Gastrocnemius medialis (tissue), 4 donors: ENCODE measurements at regions not wholly inside any gene's neighbourhood (a gene's known extent, or its start where the extent isn't known, plus 50 kb on each side); places are given as distances from the start of the nearest gene placed in this dataset.

Experiments
- ATAC-seq, 2 donors: fragments of 150-250 bp; one replicate each; pipeline ENCODE4 v1.9.1; 2016
- DNase-seq, 2 donors: peaks; one replicate each; pipeline ENCODE4 v3.0.0-alpha.2; 2019
- H3K27ac ChIP-seq, 4 donors: fragments of 200-600 bp; sonication (generic); 1 replicate in 1 of 4; 2 replicates in 3 of 4; pipeline ENCODE4 v1.5.1; 2016 to 2018; ENCODE audit warnings: mild to moderate bottlenecking in 2 of 4, moderate library complexity in 1 of 4
- H3K27me3 ChIP-seq, 3 donors: fragments of 200-600 bp; sonication (generic) in 2 of 3; 1 replicate in 1 of 3; 2 replicates in 2 of 3; pipeline versions ENCODE4 v1.5.1 to v1.6.0; 2016 to 2019; ENCODE audit warnings: mild to moderate bottlenecking in 1 of 3, moderate library complexity in 1 of 3
- H3K36me3 ChIP-seq, 2 donors: fragments of 200-600 bp; sonication (generic) in 1 of 2; one replicate each; pipeline ENCODE4 v1.5.1; 2017 to 2018
- H3K4me1 ChIP-seq, 2 donors: fragments of 200-600 bp; sonication (generic) in 1 of 2; one replicate each; pipeline ENCODE4 v1.5.1; 2016 to 2017; ENCODE audit warnings: mild to moderate bottlenecking in 2 of 2
- H3K4me3 ChIP-seq, 4 donors: fragments of 200-600 bp; sonication (generic) in 3 of 4; 1 replicate in 1 of 4; 2 replicates in 3 of 4; pipeline ENCODE4 v1.5.1; 2016 to 2019; ENCODE audit warnings: mild to moderate bottlenecking in 2 of 4
- H3K9me3 ChIP-seq, 3 donors: fragments of 200-600 bp; sonication (generic) in 2 of 3; 1 replicate in 1 of 3; 2 replicates in 2 of 3; pipeline ENCODE4 v1.5.1; 2016 to 2019
- POLR2A ChIP-seq, 2 donors: fragments of 450-650 bp; IDR thresholded peaks; one replicate each; pipeline ENCODE4 v1.6.1; 2017; ENCODE audit warnings: antibody characterized with exemption in 2 of 2, mild to moderate bottlenecking in 2 of 2, moderate library complexity in 2 of 2
- in situ Hi-C, 4 donors: fragments of 200-750 bp; cut with MboI; loops; one replicate each; pipeline versions ENCODE4 v1.15.0 to v1.8.0; 2017; ENCODE audit warnings: low sequenced_read_pairs in 4 of 4
- intact Hi-C: fragments of 100-400 bp; cut with DNase I; formaldehyde crosslinking; loops from one replicate; pipeline ENCODE4 v1.15.1; 2023; ENCODE audit warnings: low total_unique reads
- TF ChIP-seq, protein P1 (sequence below), 5 experiments: fragments of 450-650 bp in 3 of 5; fragments of 200-600 bp in 2 of 5; sonication (generic) in 2 of 5; IDR thresholded peaks in 4 of 5; conservative IDR thresholded peaks in 1 of 5; 1 replicate in 4 of 5; 2 replicates in 1 of 5; pipeline ENCODE4 v1.5.1; 2016 to 2019; ENCODE audit warnings: antibody characterized with exemption in 5 of 5, mild to moderate bottlenecking in 3 of 5, moderate library complexity in 3 of 5

DNA sequence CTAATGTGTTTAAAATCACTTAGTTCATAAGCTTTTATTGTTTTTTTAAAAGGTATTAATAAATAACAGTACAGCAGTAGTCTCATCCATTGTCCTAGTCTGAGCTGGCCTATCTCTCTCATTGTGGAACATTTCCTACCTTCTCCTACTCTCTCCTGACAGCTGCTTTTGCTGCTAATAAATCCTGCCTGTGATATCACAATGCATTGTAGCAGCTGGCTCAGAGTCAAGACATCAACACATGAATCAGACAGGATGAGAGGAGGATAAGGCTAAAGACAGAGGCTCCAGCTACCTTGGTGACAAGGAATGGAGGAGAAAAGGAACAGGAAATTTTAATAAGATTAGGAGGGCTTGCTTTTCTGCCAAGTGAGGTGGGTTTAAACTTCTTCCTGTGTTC, 626.1 kb downstream of the HS3ST4 start:
- Histone ChIP-seq H3K27me3 (no peaks in the 10 kb centered on the region), H3K27ac (no peak overlapping the region), H3K4me3 (no peak overlapping the region), H3K36me3 (no peaks in the 10 kb centered on the region), H3K4me1 (no peaks in the 10 kb centered on the region), H3K9me3 (no peaks in the 10 kb centered on the region)
- DNase-seq (no peak), ATAC-seq (no peak)
- no peak for TF ChIP-seq POLR2A (IDR thresholded peaks at IDR 0.05)
- TF ChIP-seq, protein P1, sequence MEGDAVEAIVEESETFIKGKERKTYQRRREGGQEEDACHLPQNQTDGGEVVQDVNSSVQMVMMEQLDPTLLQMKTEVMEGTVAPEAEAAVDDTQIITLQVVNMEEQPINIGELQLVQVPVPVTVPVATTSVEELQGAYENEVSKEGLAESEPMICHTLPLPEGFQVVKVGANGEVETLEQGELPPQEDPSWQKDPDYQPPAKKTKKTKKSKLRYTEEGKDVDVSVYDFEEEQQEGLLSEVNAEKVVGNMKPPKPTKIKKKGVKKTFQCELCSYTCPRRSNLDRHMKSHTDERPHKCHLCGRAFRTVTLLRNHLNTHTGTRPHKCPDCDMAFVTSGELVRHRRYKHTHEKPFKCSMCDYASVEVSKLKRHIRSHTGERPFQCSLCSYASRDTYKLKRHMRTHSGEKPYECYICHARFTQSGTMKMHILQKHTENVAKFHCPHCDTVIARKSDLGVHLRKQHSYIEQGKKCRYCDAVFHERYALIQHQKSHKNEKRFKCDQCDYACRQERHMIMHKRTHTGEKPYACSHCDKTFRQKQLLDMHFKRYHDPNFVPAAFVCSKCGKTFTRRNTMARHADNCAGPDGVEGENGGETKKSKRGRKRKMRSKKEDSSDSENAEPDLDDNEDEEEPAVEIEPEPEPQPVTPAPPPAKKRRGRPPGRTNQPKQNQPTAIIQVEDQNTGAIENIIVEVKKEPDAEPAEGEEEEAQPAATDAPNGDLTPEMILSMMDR (IDR thresholded peaks at IDR 0.05 in 4 of 5, conservative IDR thresholded peaks at IDR 0.05 in 1 of 5) = no peak
- in situ Hi-C loops = loop anchor here in 1 of 4 donors (10.0 kb wide), 1 partner anchor 63 kb away; no protein-coding TSS in a partner anchor
- intact Hi-C loops = no loop called here

GRCh38 chr16:26330654-26331053, 638.9 kb downstream of the HS3ST4 start:
- no peaks in the 10 kb centered on the region for H3K27me3 ChIP-seq
- ATAC-seq (no peak), DNase-seq (no peak)
- no peaks in the 10 kb centered on the region for H3K36me3 ChIP-seq
- in situ Hi-C loops = no loop called here
- H3K9me3 ChIP-seq = no peaks in the 10 kb centered on the region
- no peak overlapping the region for H3K4me3 ChIP-seq
- no peaks in the 10 kb centered on the region for H3K4me1 ChIP-seq
- no peak for TF ChIP-seq POLR2A (IDR thresholded peaks at IDR 0.05)
- TF ChIP-seq, protein P1 (IDR thresholded peaks at IDR 0.05 in 4 of 5, conservative IDR thresholded peaks at IDR 0.05 in 1 of 5) = no peak
- H3K27ac ChIP-seq = no peak overlapping the region
- intact Hi-C loops = no loop called here

- intact Hi-C loops = no loop called here
- no peaks in the 10 kb centered on the region for H3K36me3 ChIP-seq
- ATAC-seq (no peak), DNase-seq (no peak)
- H3K9me3 ChIP-seq = no peaks in the 10 kb centered on the region
- no peak for TF ChIP-seq POLR2A (IDR thresholded peaks at IDR 0.05)
- TF ChIP-seq, protein P1 (IDR thresholded peaks at IDR 0.05 in 4 of 5, conservative IDR thresholded peaks at IDR 0.05 in 1 of 5) = no peak
- H3K27ac ChIP-seq = no peak overlapping the region
- H3K4me3 ChIP-seq = no peak overlapping the region
- H3K4me1 ChIP-seq = no peaks in the 10 kb centered on the region
- in situ Hi-C loops = no loop called here
- H3K27me3 ChIP-seq = no peaks in the 10 kb centered on the region
Observed at GRCh38 chr16:26334218-26335111, 642.7 kb downstream of the HS3ST4 start.

DNA sequence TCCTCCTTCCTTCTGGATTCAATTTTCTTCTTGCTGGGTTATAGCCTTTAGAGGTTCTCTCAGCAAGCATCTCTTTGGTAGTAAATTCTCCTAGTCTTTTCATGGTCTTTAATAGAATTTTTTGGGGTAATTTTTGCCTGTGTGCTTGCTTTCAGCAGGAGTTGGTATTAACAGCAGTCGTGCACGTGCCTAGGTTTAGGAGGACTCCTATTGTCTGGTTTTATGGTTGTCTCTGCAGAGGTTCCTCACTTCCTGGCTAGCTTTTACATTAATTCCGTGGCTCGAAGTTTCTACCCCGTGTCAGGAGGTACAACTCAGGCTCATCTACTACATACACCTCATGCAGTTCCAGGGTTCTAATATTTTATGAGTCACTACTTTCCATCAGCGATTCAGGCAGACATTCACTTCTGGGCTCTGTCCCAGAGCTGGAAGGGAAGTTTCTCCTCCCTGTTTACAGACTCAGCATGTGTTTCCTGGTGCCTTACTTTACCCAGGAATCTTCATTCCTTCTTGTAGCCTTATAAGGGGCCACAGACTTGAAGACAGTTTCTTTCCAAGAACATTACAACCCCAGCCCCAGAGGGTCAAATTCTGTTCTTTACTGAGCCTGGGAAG, 643.6 kb downstream of the HS3ST4 start:
- H3K4me1 ChIP-seq = no peaks in the 10 kb centered on the region
- no peak overlapping the region for H3K27ac ChIP-seq
- in situ Hi-C loops (no loop called here), intact Hi-C loops (no loop called here)
- H3K27me3 ChIP-seq = no peaks in the 10 kb centered on the region
- no peak for ATAC-seq
- TF ChIP-seq POLR2A (IDR thresholded peaks at IDR 0.05) = no peak
- TF ChIP-seq, protein P1 (IDR thresholded peaks at IDR 0.05 in 4 of 5, conservative IDR thresholded peaks at IDR 0.05 in 1 of 5) = no peak
- DNase-seq = no peak
- no peak overlapping the region for H3K4me3 ChIP-seq
- no peaks in the 10 kb centered on the region for H3K9me3 ChIP-seq
- no peaks in the 10 kb centered on the region for H3K36me3 ChIP-seq
